ENCODE measurements at regions not wholly inside any gene's neighbourhood (a gene's known extent, or its start where the extent isn't known, plus 50 kb on each side); places are given as distances from the start of the nearest gene placed in this dataset.

DNA sequence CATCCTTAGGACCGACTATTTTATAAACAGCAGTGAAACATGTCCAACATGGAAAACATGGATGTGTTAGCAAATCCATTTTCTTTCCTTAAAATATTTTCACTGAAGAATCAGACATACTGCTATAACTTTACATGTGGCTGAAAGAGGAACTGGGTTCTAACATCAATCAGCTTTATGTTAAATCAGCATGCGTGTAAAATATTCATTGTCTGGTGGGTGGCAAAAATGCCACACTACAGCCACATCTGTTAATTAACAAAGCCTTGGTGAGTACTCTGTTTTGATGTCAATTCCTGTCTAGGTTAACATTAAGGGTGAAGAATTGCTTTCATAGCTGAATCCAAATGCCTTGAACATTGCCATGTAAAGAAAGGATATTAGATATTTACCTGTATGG lies 222.6 kb upstream of the CEP162 start:
- TF ChIP-seq, protein P1, sequence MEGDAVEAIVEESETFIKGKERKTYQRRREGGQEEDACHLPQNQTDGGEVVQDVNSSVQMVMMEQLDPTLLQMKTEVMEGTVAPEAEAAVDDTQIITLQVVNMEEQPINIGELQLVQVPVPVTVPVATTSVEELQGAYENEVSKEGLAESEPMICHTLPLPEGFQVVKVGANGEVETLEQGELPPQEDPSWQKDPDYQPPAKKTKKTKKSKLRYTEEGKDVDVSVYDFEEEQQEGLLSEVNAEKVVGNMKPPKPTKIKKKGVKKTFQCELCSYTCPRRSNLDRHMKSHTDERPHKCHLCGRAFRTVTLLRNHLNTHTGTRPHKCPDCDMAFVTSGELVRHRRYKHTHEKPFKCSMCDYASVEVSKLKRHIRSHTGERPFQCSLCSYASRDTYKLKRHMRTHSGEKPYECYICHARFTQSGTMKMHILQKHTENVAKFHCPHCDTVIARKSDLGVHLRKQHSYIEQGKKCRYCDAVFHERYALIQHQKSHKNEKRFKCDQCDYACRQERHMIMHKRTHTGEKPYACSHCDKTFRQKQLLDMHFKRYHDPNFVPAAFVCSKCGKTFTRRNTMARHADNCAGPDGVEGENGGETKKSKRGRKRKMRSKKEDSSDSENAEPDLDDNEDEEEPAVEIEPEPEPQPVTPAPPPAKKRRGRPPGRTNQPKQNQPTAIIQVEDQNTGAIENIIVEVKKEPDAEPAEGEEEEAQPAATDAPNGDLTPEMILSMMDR (IDR thresholded peaks at IDR 0.05): no peak
- TF ChIP-seq POLR2A (IDR thresholded peaks at IDR 0.05): no peak

Data from body of pancreas (tissue), 4 donors.